Epithelial cell of esophagus (primary cell): ENCODE measurements at regions not wholly inside any gene's neighbourhood (a gene's known extent, or its start where the extent isn't known, plus 50 kb on each side); places are given as distances from the start of the nearest gene placed in this dataset.

Experiments used
- DNase-seq: peaks from one replicate; pipeline ENCODE4 v3.0.0; 2010; ENCODE audit warnings: low read depth
- H3K4me3 ChIP-seq: 2 replicates; pipeline ENCODE4 v1.5.1; 2011; ENCODE audit warnings: mild to moderate bottlenecking, low read length, control low read depth
- TF ChIP-seq, protein P1 (sequence below): IDR thresholded peaks from 2 replicates; pipeline ENCODE4 v1.5.1; 2011; ENCODE audit warnings: low read depth, mild to moderate bottlenecking, low read length, control low read depth, inconsistent platforms; ENCODE audit not compliant: insufficient read depth; ENCODE audit errors: missing control alignments

DNA sequence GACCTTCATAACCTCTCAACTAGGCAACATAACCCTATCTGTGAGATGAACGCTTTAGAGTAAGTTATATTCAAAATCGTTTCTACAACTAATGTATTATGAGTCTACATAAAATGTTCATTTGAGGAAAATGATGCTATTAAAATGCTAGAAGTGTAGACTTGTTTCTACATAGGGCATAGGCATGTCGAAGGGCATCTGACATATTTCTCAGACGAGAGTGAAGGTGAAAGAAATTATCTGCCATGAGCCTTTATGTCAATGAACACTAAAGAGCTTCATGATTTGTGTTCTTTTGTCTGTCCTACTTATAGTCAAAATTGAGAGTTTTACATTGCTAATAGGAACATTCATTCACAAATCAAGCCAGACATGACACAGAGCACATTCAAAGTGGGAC, 811.8 kb downstream of the RAB28 start:
- no peak for DNase-seq
- H3K4me3 ChIP-seq: no peak overlapping the region
- TF ChIP-seq, protein P1, sequence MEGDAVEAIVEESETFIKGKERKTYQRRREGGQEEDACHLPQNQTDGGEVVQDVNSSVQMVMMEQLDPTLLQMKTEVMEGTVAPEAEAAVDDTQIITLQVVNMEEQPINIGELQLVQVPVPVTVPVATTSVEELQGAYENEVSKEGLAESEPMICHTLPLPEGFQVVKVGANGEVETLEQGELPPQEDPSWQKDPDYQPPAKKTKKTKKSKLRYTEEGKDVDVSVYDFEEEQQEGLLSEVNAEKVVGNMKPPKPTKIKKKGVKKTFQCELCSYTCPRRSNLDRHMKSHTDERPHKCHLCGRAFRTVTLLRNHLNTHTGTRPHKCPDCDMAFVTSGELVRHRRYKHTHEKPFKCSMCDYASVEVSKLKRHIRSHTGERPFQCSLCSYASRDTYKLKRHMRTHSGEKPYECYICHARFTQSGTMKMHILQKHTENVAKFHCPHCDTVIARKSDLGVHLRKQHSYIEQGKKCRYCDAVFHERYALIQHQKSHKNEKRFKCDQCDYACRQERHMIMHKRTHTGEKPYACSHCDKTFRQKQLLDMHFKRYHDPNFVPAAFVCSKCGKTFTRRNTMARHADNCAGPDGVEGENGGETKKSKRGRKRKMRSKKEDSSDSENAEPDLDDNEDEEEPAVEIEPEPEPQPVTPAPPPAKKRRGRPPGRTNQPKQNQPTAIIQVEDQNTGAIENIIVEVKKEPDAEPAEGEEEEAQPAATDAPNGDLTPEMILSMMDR: no peak

DNA sequence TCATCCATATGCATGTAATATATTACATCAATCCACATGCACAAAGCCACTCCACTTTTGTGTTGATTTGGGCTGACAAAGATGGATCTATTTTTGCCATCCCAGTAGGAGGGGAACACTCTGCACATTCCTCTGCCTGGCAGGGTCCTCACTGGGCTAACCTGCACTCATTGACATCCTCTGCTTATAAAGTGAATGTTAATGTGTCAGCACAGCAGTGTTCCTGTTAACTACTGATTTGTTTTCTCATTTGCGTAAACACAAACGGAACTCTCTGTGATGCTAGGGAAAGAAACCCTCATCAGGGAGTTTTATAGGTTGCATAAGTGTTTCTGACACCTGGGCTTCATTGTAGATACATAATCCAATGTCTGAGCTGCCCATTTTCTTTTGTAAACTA, 826.0 kb downstream of the RAB28 start:
- no peak for DNase-seq
- no peak overlapping the region for H3K4me3 ChIP-seq
- TF ChIP-seq, protein P1: no peak

DNA sequence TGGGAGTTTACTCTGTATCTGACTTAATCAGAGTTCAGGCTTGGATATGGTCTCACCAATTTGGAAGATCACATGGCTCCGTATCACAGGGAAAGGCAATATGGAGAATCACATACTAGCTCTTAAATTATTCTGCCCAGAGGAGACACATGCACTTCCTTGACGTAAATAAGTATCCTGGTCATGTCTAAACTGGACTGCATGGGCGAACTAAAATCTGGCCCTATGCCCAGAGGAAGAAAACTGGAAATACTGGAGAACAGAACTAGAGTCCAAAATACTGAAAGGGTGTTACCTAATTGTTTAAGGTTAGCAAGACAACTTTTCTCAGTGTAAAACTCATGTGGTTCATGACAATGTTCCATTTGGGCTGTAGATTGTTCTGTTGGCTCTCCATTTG, 832.3 kb downstream of the RAB28 start:
- TF ChIP-seq, protein P1: no peak
- no peak overlapping the region for H3K4me3 ChIP-seq
- peak; percentile 31 for DNase-seq

DNA sequence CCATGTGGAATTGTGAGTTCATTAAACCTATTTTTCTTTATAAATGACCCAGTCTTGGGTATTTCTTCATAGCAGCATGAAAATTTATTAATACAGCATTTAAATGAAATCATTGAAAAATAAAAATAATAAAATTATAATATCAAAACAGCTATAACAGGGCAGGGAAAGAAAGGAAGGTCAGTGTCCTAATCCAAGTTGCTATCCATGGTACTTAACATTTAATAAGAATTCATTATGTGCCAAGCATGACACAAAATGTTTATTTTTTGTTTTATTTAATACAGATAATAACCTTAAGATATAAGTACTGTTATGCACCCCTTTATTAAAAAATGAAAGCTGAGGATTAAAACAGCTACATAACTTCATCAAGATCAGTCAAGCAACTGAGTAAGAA, 838.4 kb downstream of the RAB28 start:
- TF ChIP-seq, protein P1: no peak
- no peak for DNase-seq
- H3K4me3 ChIP-seq: no peak overlapping the region

DNA sequence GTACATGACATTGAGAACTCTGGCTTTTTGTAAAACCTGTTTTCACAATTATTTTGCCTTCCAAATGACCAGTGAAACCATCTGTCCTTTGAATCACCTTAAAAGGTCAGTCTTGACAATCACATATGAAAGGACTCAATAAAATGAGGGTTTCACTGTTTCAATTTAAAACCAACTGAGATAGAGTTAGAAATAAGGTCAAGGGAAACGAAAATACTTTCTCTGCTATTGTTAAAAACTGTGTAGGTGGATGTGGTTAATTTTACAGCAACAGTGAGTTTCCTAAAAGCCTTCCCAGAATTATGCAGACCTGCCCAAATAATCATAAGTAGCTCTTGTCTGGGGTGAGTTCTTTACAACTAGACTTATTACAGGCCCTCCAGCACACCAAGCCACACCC, 839.9 kb downstream of the RAB28 start:
- TF ChIP-seq, protein P1: no peak
- H3K4me3 ChIP-seq: no peak overlapping the region
- no peak for DNase-seq

DNA sequence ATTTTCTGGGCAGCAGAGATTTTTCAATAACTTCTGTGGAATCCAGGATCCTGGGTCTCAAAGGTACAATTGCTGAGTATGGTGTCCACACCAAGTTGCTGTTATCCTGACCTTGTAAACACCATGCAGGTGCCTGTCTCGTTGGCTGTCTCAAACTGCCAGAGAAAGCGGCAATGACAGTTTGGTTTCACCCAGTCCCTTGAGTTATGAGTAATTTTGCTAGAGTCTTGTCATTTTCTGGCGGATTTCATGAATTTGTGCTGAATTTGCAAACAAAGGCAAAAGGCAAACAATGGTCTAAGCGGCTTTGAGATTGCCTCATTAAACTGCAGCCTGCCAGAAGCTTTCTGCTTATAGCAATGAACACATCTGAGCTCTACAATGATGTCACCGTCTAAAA, 847.9 kb downstream of the RAB28 start:
- TF ChIP-seq, protein P1: no peak
- DNase-seq: no peak
- H3K4me3 ChIP-seq: no peak overlapping the region

DNA sequence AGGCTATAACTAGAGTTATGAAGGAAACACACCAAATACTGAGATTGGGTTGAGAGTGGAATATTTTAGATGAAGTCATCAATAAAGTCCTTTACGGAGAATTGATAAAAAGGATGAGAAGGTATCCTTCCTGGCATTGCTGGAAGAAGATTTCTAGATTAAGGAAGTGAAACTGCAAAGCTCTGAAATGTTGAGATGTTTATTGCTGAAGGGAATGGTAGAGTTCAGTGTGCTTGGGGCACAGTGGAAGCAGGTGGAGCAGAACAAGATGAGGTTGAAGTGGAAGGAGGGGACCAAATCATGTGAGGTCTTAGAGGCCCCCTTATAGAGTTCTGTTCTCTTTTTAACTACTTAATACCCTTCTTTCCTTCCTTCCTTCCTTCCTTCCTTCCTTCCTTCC, 848.5 kb downstream of the RAB28 start:
- no peak overlapping the region for H3K4me3 ChIP-seq
- TF ChIP-seq, protein P1: no peak
- DNase-seq: no peak
